ENCODE measurements at regions not wholly inside any gene's neighbourhood (a gene's known extent, or its start where the extent isn't known, plus 50 kb on each side); places are given as distances from the start of the nearest gene placed in this dataset.

- Mint-ChIP-seq H3K27ac (no peak overlapping the region), H3K27me3 (ENCODE audit: insufficient read depth, low read depth, poor library complexity) (no peaks in the 10 kb centered on the region), H3K4me1 (no peaks in the 10 kb centered on the region), H3K36me3 (ENCODE audit: low read depth) (no peaks in the 10 kb centered on the region), H3K4me3 (no peak overlapping the region), H3K9me3 (peaks cover 8% of the 10 kb centered on the region; the same call in 2 of the 3 replicates)
- Histone ChIP-seq H3K27ac (ENCODE audit: low read depth) (no peak overlapping the region), H3K4me2 (no peak overlapping the region), H3F3A (replicated peaks; ENCODE audit: low read depth) (no peaks in the 10 kb centered on the region), H3K27me3 (ENCODE audit: insufficient read depth) (no peaks in the 10 kb centered on the region), H3K4me3 (no peak overlapping the region), H2AFZ (no peak overlapping the region), H3K79me2 (replicated peaks; ENCODE audit: insufficient read depth) (no peaks in the 10 kb centered on the region), H3K36me3 (ENCODE audit: insufficient read depth) (no peaks in the 10 kb centered on the region), H4K20me1 (replicated peaks; ENCODE audit: insufficient read depth) (no peaks in the 10 kb centered on the region), H3K9me2 (ENCODE audit: insufficient read depth) (no peaks in the 10 kb centered on the region), H3K4me1 (ENCODE audit: insufficient read depth) (no peaks in the 10 kb centered on the region)
- TF ChIP-seq, protein P1, sequence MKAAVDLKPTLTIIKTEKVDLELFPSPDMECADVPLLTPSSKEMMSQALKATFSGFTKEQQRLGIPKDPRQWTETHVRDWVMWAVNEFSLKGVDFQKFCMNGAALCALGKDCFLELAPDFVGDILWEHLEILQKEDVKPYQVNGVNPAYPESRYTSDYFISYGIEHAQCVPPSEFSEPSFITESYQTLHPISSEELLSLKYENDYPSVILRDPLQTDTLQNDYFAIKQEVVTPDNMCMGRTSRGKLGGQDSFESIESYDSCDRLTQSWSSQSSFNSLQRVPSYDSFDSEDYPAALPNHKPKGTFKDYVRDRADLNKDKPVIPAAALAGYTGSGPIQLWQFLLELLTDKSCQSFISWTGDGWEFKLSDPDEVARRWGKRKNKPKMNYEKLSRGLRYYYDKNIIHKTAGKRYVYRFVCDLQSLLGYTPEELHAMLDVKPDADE (IDR thresholded peaks at IDR 0.05) = no peak
- TF ChIP-seq POLR2AphosphoS5 (IDR thresholded peaks at IDR 0.05; ENCODE audit: low read depth) (no peak), STAT1 (IDR thresholded peaks at IDR 0.05; ENCODE audit: unreplicated experiment) (no peak), NANOG (IDR thresholded peaks at IDR 0.05; ENCODE audit: borderline replicate concordance) (no peak), CREB1 (CRISPR knock-in tag; IDR thresholded peaks at IDR 0.05; ENCODE audit: low read depth) (no peak), EZH2phosphoT487 (IDR thresholded peaks at IDR 0.05; ENCODE audit: unreplicated experiment) (no peak)
- ATAC-seq (no peak), DNase-seq (ENCODE audit: low spot score) (no peak)
Measured at GRCh38 chr17:52419229-52419641, 260.7 kb upstream of the CA10 start.

DNA sequence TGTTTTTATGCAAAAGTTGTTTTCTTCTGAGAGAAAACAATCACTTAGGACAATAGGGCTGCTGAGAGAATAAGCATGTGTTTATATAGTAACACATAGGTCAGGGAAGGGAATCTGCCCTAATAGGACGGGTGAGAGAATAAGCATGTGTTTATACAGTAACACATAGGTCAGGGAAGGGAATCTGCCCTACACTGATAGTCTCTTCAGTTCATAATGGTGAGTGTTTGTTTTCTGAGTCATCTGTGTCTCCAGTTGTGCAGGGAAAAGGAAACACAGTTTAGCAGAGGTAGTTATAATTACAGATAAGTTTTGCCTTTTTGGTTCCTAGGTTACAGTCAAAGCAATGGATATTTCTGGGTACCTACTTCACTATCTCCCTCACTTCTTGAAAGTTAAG is 252.3 kb upstream of the CA10 start:
- H3K27ac Mint-ChIP-seq = no peak overlapping the region
- H2AFZ ChIP-seq = no peak overlapping the region
- ATAC-seq = no peak
- H3K27me3 ChIP-seq (ENCODE audit: insufficient read depth) = no peaks in the 10 kb centered on the region
- H3K27me3 Mint-ChIP-seq (ENCODE audit: insufficient read depth, low read depth, poor library complexity) = no peaks in the 10 kb centered on the region
- peaks cover 22% of the 10 kb centered on the region; the same call in 2 of the 3 replicates for H3K9me3 Mint-ChIP-seq
- no peak overlapping the region for H3K4me3 Mint-ChIP-seq
- H3K4me3 ChIP-seq = no peak overlapping the region
- no peak overlapping the region for H3K4me2 ChIP-seq
- H3K4me1 Mint-ChIP-seq = peaks cover 7% of the 10 kb centered on the region; the same call in 2 of the 3 replicates
- no peaks in the 10 kb centered on the region for H3K36me3 ChIP-seq (ENCODE audit: insufficient read depth)
- H3K4me1 ChIP-seq (ENCODE audit: insufficient read depth) = no peaks in the 10 kb centered on the region
- peaks cover 5% of the 10 kb centered on the region; the same call in 1 of the 3 replicates for H3K36me3 Mint-ChIP-seq (ENCODE audit: low read depth)
- no peaks in the 10 kb centered on the region for H3K79me2 ChIP-seq (replicated peaks; ENCODE audit: insufficient read depth)
- DNase-seq (ENCODE audit: low spot score) = no peak
- no peak overlapping the region for H3K27ac ChIP-seq (ENCODE audit: low read depth)
- no peaks in the 10 kb centered on the region for H3F3A ChIP-seq (replicated peaks; ENCODE audit: low read depth)
- no peaks in the 10 kb centered on the region for H3K9me2 ChIP-seq (ENCODE audit: insufficient read depth)
- H4K20me1 ChIP-seq (replicated peaks; ENCODE audit: insufficient read depth) = no peaks in the 10 kb centered on the region
- TF ChIP-seq, protein P2, sequence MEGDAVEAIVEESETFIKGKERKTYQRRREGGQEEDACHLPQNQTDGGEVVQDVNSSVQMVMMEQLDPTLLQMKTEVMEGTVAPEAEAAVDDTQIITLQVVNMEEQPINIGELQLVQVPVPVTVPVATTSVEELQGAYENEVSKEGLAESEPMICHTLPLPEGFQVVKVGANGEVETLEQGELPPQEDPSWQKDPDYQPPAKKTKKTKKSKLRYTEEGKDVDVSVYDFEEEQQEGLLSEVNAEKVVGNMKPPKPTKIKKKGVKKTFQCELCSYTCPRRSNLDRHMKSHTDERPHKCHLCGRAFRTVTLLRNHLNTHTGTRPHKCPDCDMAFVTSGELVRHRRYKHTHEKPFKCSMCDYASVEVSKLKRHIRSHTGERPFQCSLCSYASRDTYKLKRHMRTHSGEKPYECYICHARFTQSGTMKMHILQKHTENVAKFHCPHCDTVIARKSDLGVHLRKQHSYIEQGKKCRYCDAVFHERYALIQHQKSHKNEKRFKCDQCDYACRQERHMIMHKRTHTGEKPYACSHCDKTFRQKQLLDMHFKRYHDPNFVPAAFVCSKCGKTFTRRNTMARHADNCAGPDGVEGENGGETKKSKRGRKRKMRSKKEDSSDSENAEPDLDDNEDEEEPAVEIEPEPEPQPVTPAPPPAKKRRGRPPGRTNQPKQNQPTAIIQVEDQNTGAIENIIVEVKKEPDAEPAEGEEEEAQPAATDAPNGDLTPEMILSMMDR (conservative IDR thresholded peaks at IDR 0.05; ENCODE audit: low read depth in 2 of 2) = no peak
- TF ChIP-seq POLR2AphosphoS5 (IDR thresholded peaks at IDR 0.05; ENCODE audit: low read depth) (no peak), ZNF331 (CRISPR knock-in tag; IDR thresholded peaks at IDR 0.05; ENCODE audit: low read depth) (no peak), STAT1 (IDR thresholded peaks at IDR 0.05; ENCODE audit: unreplicated experiment) (no peak)
- TF ChIP-seq, protein P3, sequence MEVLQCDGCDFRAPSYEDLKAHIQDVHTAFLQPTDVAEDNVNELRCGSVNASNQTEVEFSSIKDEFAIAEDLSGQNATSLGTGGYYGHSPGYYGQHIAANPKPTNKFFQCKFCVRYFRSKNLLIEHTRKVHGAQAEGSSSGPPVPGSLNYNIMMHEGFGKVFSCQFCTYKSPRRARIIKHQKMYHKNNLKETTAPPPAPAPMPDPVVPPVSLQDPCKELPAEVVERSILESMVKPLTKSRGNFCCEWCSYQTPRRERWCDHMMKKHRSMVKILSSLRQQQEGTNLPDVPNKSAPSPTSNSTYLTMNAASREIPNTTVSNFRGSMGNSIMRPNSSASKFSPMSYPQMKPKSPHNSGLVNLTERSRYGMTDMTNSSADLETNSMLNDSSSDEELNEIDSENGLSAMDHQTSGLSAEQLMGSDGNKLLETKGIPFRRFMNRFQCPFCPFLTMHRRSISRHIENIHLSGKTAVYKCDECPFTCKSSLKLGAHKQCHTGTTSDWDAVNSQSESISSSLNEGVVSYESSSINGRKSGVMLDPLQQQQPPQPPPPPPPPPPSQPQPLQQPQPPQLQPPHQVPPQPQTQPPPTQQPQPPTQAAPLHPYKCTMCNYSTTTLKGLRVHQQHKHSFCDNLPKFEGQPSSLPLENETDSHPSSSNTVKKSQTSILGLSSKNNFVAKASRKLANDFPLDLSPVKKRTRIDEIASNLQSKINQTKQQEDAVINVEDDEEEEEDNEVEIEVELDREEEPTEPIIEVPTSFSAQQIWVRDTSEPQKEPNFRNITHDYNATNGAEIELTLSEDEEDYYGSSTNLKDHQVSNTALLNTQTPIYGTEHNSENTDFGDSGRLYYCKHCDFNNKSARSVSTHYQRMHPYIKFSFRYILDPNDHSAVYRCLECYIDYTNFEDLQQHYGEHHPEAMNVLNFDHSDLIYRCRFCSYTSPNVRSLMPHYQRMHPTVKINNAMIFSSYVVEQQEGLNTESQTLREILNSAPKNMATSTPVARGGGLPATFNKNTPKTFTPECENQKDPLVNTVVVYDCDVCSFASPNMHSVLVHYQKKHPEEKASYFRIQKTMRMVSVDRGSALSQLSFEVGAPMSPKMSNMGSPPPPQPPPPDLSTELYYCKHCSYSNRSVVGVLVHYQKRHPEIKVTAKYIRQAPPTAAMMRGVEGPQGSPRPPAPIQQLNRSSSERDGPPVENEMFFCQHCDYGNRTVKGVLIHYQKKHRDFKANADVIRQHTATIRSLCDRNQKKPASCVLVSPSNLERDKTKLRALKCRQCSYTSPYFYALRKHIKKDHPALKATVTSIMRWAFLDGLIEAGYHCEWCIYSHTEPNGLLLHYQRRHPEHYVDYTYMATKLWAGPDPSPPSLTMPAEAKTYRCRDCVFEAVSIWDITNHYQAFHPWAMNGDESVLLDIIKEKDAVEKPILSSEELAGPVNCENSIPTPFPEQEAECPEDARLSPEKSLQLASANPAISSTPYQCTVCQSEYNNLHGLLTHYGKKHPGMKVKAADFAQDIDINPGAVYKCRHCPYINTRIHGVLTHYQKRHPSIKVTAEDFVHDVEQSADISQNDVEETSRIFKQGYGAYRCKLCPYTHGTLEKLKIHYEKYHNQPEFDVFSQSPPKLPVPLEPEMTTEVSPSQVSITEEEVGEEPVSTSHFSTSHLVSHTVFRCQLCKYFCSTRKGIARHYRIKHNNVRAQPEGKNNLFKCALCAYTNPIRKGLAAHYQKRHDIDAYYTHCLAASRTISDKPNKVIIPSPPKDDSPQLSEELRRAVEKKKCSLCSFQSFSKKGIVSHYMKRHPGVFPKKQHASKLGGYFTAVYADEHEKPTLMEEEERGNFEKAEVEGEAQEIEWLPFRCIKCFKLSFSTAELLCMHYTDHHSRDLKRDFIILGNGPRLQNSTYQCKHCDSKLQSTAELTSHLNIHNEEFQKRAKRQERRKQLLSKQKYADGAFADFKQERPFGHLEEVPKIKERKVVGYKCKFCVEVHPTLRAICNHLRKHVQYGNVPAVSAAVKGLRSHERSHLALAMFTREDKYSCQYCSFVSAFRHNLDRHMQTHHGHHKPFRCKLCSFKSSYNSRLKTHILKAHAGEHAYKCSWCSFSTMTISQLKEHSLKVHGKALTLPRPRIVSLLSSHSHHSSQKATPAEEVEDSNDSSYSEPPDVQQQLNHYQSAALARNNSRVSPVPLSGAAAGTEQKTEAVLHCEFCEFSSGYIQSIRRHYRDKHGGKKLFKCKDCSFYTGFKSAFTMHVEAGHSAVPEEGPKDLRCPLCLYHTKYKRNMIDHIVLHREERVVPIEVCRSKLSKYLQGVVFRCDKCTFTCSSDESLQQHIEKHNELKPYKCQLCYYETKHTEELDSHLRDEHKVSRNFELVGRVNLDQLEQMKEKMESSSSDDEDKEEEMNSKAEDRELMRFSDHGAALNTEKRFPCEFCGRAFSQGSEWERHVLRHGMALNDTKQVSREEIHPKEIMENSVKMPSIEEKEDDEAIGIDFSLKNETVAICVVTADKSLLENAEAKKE (CRISPR knock-in tag; IDR thresholded peaks at IDR 0.05) = no peak
- TF ChIP-seq, protein P1 (IDR thresholded peaks at IDR 0.05) = no peak

All from GM23338 (cell line).